Skeletal muscle satellite cell (primary cell): ENCODE measurements at regions not wholly inside any gene's neighbourhood (a gene's known extent, or its start where the extent isn't known, plus 50 kb on each side); places are given as distances from the start of the nearest gene placed in this dataset.

ENCODE experiments used
- H3K27me3 ChIP-seq: 2 replicates; pipeline ENCODE4 v1.7.0; 2013; ENCODE audit warnings: low read length; ENCODE audit not compliant: control insufficient read depth, insufficient read depth
- H3K36me3 ChIP-seq: 2 replicates; pipeline ENCODE4 v1.7.0; 2013; ENCODE audit warnings: mild to moderate bottlenecking, control low read depth, low read length; ENCODE audit not compliant: insufficient read depth
- H3K4me1 ChIP-seq: 2 replicates; pipeline ENCODE4 v1.7.0; 2013; ENCODE audit warnings: low read length; ENCODE audit not compliant: control insufficient read depth, insufficient read depth
- H3K4me2 ChIP-seq: 2 replicates; pipeline ENCODE4 v1.7.0; 2013; ENCODE audit warnings: mild to moderate bottlenecking, low read length
- H3K4me3 ChIP-seq: 2 replicates; pipeline ENCODE4 v1.7.0; 2013; ENCODE audit warnings: low read length
- H3K9ac ChIP-seq: 2 replicates; pipeline ENCODE4 v1.7.0; 2013; ENCODE audit warnings: mild to moderate bottlenecking, low read depth, low read length, moderate library complexity
- H3K9me3 ChIP-seq: replicated peaks from 2 replicates; pipeline ENCODE4 v1.7.0; 2013; ENCODE audit warnings: mild to moderate bottlenecking, control low read depth, low read length

DNA sequence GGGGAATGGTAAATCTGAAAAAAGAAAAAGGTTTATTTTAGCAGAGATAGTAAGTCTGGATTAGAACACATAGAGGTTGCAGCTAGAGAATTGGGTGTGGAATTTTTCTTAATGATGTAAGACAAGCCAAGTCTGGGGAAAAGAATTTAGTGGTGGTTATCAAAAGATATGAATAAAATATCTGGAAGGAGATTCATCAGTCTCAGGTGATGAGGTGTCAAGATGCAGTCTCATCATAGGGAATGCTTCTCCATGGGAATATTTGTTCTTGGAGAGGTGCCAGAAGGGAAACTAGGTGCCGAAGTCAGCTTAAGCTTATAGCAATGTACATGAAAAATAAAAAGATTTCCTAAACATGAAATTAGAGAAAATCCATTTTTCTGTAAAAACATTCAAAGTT, 504.1 kb upstream of the NR3C2 start:
- H3K4me3 ChIP-seq, result no peak overlapping the region
- no peaks in the 10 kb centered on the region for H3K36me3 ChIP-seq
- no peak overlapping the region for H3K9ac ChIP-seq
- H3K27me3 ChIP-seq, result no peaks in the 10 kb centered on the region
- no peak overlapping the region for H3K4me2 ChIP-seq
- no peaks in the 10 kb centered on the region for H3K9me3 ChIP-seq
- H3K4me1 ChIP-seq, result no peaks in the 10 kb centered on the region

DNA sequence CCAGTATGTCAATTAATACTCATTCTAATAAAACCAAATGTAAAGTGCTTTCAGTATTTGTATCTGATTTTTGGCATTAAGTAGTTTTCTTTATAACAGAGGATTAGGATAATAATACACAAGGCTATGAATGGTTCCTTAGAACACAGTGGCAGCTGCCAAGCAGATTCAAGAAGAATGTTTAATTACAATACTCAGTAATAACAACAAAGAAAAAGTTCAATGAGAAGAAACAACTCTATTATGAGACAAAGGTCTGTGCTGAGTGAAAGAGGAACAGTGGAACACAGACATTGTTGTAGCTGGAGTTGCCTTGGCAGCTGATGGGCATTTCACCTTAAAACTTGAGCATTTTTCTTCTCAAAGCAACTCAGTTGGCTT, 502.6 kb upstream of the NR3C2 start:
- H3K9me3 ChIP-seq, result no peaks in the 10 kb centered on the region
- no peaks in the 10 kb centered on the region for H3K4me1 ChIP-seq
- no peak overlapping the region for H3K4me2 ChIP-seq
- H3K27me3 ChIP-seq, result no peaks in the 10 kb centered on the region
- H3K9ac ChIP-seq, result no peak overlapping the region
- H3K4me3 ChIP-seq, result no peak overlapping the region
- no peaks in the 10 kb centered on the region for H3K36me3 ChIP-seq

DNA sequence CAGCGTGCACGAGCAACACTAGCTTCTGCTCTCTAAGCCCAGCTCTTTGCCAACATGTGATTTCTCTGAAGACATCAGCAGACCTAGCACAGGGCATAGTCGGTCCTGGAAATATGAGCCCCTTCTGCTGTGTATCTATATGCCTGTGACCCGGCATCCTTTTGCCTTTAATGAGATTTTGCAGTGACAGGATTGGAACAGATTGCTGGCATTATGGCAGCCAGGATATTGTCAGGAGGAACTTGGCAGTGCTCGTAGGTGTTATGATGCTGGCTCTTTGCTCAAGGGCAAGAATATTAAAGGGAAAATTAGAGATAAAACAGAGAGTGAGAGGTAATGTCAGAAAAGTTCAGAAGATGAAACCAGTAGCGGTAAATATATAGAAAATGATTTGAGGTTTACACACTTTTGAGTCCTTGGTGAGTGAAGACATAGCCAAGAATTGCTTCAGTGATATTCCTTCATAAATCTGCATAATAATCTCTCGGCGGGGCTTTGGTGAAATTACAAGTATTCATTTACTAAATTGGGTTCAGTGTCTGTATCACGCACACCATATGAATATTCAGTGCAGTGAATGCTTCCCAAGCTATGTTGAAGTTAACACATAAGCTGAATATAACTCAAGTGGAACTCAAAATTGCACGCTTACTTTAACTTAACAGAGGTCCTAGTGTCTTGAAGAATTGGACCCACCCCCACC, 502.1 kb upstream of the NR3C2 start:
- no peaks in the 10 kb centered on the region for H3K36me3 ChIP-seq
- no peak overlapping the region for H3K4me2 ChIP-seq
- no peaks in the 10 kb centered on the region for H3K9me3 ChIP-seq
- no peak overlapping the region for H3K9ac ChIP-seq
- no peak overlapping the region for H3K4me3 ChIP-seq
- H3K4me1 ChIP-seq, result no peaks in the 10 kb centered on the region
- no peaks in the 10 kb centered on the region for H3K27me3 ChIP-seq

DNA sequence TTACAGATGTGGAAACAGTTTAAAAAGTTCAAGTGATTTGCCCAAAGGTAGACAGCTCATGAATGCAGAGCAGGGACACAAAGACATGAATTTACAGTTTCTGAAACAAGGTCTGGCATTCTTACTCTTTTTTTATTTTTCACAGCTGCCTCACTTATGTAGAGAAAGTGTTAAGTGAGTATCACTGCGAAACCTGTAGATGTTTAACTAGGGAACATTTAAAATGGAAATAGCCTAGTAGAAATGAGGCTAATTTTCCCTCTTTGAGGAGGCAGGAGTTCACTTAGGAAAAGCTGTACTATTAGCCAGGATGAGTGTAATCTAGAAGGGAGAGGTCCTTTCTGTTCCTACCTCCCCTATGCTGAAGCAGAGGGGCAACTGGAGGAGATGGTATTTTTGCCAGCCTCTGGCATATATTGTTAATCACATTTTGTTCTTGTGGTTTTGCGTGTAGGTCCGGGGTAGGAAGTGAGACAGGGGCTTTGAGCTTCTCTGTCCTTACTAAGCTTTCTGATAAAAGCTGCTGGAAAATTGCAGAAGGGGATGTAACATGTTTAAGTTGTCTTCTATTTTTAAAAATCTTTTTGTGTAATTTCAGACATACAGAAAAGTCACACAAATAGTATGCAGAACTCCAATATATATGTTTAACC, 492.8 kb upstream of the NR3C2 start:
- no peak overlapping the region for H3K4me3 ChIP-seq
- no peak overlapping the region for H3K9ac ChIP-seq
- H3K9me3 ChIP-seq, result no peaks in the 10 kb centered on the region
- no peaks in the 10 kb centered on the region for H3K36me3 ChIP-seq
- no peak overlapping the region for H3K4me2 ChIP-seq
- no peaks in the 10 kb centered on the region for H3K4me1 ChIP-seq
- H3K27me3 ChIP-seq, result no peaks in the 10 kb centered on the region

DNA sequence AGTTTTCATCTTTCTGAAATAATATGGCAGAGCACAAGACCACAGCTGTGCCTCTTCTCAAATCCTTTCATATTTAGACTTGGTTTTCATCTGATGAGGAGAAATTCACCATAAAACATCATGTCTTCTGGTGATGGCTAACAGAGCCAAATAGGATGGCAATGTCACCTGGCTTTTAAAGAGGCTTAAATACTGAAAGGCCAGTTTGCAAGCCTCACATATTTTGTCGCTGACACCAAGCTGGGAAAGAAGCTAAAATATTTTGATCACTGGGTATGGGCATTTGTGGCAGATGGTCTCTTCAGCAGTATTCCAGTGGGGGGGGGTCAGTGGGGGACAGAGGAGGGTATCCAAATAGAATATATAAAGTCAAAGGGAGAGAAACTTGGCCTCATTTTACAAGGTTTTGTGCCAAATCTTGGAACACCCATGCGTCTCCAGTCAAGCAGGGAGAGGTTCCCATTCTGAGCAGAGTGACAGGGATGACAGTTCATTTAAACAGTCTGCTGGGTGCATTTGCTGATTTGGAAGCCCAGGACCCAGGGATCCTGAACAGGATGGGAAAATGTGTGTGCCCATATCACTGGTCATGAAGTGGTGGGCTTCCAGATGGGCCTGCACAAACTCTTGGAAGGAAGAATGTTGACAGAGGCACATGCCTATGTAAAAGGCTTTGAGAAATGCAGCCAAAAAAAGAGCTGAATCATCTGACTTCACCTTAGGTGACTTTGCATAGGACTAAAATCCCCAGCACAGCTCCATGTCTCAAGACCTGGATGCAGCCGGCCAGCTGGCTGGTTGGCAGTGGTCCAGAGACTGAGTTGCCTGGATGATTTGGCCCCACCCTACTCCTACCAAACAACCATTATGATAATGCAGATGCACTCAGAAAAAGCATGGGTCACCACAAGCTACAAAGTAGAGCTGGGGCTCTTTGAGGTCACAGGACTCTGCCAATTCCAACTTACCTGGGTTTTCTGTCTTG, 484.4 kb upstream of the NR3C2 start:
- H3K36me3 ChIP-seq, result no peaks in the 10 kb centered on the region

GRCh38 chr4:148923881-148924280, 481.7 kb upstream of the NR3C2 start:
- H3K9ac ChIP-seq, result no peak overlapping the region
- H3K4me1 ChIP-seq, result no peaks in the 10 kb centered on the region
- H3K36me3 ChIP-seq, result no peaks in the 10 kb centered on the region
- no peak overlapping the region for H3K4me2 ChIP-seq
- no peaks in the 10 kb centered on the region for H3K9me3 ChIP-seq
- H3K27me3 ChIP-seq, result no peaks in the 10 kb centered on the region
- no peak overlapping the region for H3K4me3 ChIP-seq

More for the DNA sequence above, 484.4 kb upstream of the NR3C2 start:
- Histone ChIP-seq H3K4me2 (no peak overlapping the region), H3K4me3 (no peak overlapping the region), H3K9me3 (no peaks in the 10 kb centered on the region), H3K4me1 (no peaks in the 10 kb centered on the region), H3K9ac (no peak overlapping the region), H3K27me3 (no peaks in the 10 kb centered on the region)

DNA sequence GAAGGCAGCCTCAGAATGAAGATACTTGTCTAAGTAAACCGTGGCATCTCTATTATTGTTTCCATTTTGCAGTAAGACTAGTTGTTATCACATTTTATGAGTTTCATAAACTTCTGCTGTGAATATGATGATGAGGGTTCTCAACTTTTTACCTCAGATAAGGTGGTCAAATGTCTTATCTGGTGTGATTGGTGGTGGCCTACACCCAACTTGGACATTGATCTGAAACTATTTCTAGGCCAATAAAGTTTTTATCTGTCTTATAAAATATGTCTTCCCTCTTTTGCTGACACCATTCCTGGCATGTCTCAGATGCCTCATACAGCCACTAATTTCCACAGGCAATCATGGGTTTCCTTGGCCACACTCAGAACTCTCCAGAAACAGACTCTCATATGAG, 480.3 kb upstream of the NR3C2 start:
- no peaks in the 10 kb centered on the region for H3K4me1 ChIP-seq
- H3K4me3 ChIP-seq, result no peak overlapping the region
- no peaks in the 10 kb centered on the region for H3K36me3 ChIP-seq
- H3K4me2 ChIP-seq, result no peak overlapping the region
- no peaks in the 10 kb centered on the region for H3K9me3 ChIP-seq
- no peaks in the 10 kb centered on the region for H3K27me3 ChIP-seq
- no peak overlapping the region for H3K9ac ChIP-seq

DNA sequence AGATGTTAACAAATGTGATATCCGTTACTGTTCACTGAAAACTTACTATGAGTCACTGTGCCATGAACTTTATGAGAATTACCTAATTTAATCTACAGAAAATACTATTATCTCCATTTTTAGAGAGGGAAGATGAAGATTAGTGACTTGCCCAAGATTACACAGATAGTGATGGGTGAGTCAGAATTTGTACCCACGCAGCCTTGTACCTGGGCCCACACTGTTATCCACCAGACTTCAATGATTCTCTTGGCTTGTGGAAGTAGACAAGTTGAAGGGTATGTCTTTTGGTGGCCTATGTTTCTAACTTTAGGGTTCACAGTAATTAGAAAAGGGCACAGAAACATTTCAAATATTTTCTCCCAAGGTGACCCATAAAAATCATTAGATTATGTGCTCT, 472.5 kb upstream of the NR3C2 start:
- no peaks in the 10 kb centered on the region for H3K36me3 ChIP-seq
- H3K4me3 ChIP-seq, result no peak overlapping the region
- no peaks in the 10 kb centered on the region for H3K9me3 ChIP-seq
- H3K9ac ChIP-seq, result no peak overlapping the region
- no peaks in the 10 kb centered on the region for H3K27me3 ChIP-seq
- H3K4me2 ChIP-seq, result no peak overlapping the region
- no peaks in the 10 kb centered on the region for H3K4me1 ChIP-seq

DNA sequence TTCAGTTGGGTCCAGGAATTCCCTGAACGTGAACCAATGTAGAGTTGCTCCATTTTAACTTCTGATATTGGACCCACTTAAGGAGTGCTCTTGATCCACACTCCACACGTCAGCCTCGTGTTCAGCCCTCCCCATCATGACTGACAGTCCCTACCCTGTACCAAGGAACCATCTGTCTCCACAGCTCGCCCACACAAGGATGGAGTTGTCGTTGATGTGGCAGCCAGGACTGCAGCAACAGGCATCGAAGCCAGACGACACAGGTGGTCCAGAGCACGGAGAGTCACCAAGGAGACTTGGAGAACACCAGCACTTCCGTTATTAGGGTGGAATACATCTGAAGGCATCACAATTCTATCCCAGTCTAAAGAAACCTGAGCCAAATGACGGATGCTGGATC, 472.1 kb upstream of the NR3C2 start:
- Histone ChIP-seq H3K4me2 (no peak overlapping the region), H3K4me1 (no peaks in the 10 kb centered on the region), H3K36me3 (no peaks in the 10 kb centered on the region), H3K9ac (no peak overlapping the region), H3K9me3 (no peaks in the 10 kb centered on the region), H3K4me3 (no peak overlapping the region), H3K27me3 (no peaks in the 10 kb centered on the region)

- no peak overlapping the region for H3K9ac ChIP-seq
- H3K36me3 ChIP-seq, result no peaks in the 10 kb centered on the region
- no peaks in the 10 kb centered on the region for H3K4me1 ChIP-seq
- H3K4me2 ChIP-seq, result no peak overlapping the region
- H3K9me3 ChIP-seq, result no peaks in the 10 kb centered on the region
- H3K27me3 ChIP-seq, result no peaks in the 10 kb centered on the region
- no peak overlapping the region for H3K4me3 ChIP-seq
Measured at GRCh38 chr4:148903388-148903787, 461.2 kb upstream of the NR3C2 start.

GRCh38 chr4:148901075-148901705, 459.0 kb upstream of the NR3C2 start:
- Histone ChIP-seq H3K4me1 (no peaks in the 10 kb centered on the region), H3K9me3 (no peaks in the 10 kb centered on the region), H3K4me3 (no peak overlapping the region), H3K27me3 (no peaks in the 10 kb centered on the region), H3K4me2 (no peak overlapping the region), H3K9ac (no peak overlapping the region), H3K36me3 (no peaks in the 10 kb centered on the region)
